ENCODE measurements at regions not wholly inside any gene's neighbourhood (a gene's known extent, or its start where the extent isn't known, plus 50 kb on each side); places are given as distances from the start of the nearest gene placed in this dataset.
"Not testable (repeated sequence)": the region's sequence is repeated elsewhere in the genome, so short reads cannot be mapped to it uniquely, and the experiment has no call there.

- DNase-seq = no peak
Measured at GRCh38 chr4:106869551-106869950, 166.6 kb downstream of the DKK2 start.

- DNase-seq = no peak
Measured at GRCh38 chr4:106868381-106869035, 167.6 kb downstream of the DKK2 start.

GRCh38 chr4:106864231-106864630 is 171.9 kb downstream of the DKK2 start:
- no peak for DNase-seq

GRCh38 chr4:106854569-106855351 is 181.4 kb downstream of the DKK2 start:
- DNase-seq = no peak

- no peak for DNase-seq
Measured at GRCh38 chr4:106852426-106852825, 183.7 kb downstream of the DKK2 start.

DNA sequence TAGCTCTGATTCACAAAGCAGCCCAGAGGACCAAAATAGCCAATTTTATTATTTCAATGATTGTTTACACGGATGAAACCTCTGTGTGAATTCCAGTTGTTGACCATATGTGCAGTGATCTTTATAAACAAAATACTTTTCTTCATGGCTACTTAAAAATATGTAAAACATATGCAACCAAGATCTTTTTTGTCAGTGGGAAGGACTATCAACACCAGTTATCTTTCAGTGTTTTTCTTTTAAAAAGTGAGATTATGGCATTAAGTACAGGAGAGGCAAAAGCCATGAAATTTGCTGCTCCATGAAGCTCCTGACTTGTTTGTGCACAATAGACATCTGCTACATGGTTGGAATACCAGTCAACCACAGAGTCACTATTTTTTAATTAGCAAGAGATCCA is 184.4 kb downstream of the DKK2 start:
- no peak for DNase-seq

GRCh38 chr4:106850691-106851090 is 185.4 kb downstream of the DKK2 start:
- no peak for DNase-seq

GRCh38 chr4:106835919-106836318 is 200.2 kb downstream of the DKK2 start:
- no peak for DNase-seq

DNA sequence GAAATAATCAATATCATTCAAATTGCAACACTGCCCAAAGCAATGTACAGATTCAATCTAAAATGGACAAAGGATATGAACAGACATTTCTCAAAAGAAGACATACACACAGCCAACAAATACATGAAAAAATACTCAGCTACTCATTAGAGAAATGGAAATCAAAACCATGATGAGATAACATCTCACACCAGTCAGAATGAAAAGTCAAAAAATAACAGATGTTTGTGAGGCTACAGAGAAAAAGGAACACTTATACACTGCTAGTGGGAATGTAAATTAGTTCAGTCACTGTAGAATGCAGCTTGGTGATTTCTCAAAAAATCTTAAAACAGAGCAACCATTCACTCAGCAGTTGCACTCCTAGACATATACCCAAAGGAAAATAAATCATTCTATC is 205.2 kb downstream of the DKK2 start:
- no peak for DNase-seq

DNA sequence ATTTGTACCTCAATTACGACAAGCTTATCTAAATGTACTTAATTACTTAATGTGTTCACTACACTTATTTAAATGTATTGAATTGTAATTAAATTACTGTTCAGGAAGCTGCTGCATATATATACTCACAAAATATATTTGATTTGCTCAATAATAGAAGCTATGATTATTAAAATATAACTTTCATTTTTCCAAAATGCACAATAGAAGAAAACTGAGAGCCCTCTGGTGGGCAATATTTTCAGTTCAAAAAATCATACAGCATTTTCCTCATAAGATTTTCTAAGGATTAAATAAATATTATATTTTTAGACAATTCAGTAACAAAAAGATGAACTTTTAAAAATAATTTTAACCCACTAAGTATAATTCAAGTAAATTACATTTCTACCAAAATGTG is 217.3 kb downstream of the DKK2 start:
- no peak for DNase-seq

- DNase-seq = no peak
Measured at GRCh38 chr4:106816496-106816895, 219.6 kb downstream of the DKK2 start.

- DNase-seq = no peak
Measured at GRCh38 chr4:106810122-106810521, 226.0 kb downstream of the DKK2 start.

DNA sequence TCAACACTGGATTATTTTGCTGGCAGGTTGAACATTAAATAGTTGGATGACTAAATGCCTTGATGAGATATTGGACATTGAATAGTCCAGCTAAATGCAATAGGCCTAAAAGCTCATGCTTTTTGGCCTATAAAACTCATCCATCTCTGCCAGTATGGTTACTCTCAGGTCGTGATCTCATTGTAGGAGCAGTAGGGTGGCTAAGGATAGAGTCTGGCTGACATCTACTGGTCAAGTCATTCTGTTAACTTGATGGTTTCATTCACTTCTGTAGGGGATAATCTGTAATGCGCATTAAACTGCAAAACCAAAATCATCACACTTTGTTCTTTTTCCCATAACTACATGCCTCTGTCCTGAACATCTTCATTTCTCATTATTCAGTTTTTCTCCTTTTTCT is 227.0 kb downstream of the DKK2 start:
- no peak for DNase-seq

GRCh38 chr4:106806158-106806797 is 229.8 kb downstream of the DKK2 start:
- DNase-seq = no peak

DNA sequence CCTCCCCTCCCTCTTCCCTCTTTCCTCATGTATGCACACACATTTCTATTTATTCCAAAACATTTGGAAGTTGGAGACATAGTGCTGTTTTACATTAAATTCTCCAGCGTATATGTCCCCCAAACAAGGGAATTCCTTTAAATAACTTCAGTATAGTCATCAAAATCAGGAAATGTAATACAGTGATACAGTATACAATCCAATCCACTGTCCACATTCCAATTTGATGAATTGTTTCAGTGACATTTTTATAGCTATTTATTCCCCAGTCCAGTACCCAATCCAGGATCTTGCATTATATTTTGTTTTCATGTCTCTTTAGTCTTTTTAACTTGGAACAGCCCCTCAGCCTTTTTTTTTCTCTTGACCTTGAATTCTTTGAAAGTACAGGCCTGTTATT is 233.0 kb downstream of the DKK2 start:
- DNase-seq = no peak

DNA sequence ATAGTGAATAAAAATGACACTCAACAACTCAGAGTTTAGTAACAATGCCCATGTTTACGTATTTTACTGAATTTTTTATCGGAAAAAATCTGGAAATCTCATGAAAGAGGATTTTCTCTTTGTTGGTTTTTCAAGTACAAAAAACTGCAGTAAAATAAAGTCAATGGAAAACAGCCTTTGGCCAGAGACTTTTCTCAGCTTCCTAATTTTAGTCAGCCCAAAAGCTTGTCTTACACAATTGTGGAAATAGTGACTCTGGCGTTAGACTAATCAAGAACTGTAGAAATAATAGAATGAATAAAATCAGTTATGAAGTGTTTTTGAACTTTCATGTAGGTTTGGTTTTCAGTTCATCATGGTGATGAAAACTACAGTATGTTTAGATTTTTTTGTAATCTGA is 234.7 kb downstream of the DKK2 start:
- DNase-seq = no peak

GRCh38 chr4:106796876-106797275 is 239.2 kb downstream of the DKK2 start:
- no peak for DNase-seq

GRCh38 chr4:106795326-106795725 is 240.8 kb downstream of the DKK2 start:
- DNase-seq = no peak

DNA sequence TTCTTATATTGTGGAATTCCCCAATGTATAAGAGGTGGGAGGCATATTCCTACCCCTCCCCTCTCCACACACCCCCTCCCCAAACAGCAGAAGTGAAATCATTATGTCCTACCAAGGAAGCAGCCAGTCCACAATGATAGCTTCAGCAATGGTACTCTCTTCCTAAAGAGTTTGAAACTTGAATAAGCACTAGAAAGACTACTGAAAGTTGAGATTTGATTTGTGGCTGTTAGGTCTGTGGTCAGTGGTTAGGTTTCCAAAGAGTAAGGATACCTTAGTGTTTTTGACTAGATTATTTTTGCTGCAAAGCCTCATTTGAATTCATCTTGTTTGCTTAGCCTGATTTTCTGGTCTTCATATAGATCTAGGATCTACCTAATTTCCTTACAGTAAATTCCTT is 242.2 kb downstream of the DKK2 start:
- no peak for DNase-seq

DNA sequence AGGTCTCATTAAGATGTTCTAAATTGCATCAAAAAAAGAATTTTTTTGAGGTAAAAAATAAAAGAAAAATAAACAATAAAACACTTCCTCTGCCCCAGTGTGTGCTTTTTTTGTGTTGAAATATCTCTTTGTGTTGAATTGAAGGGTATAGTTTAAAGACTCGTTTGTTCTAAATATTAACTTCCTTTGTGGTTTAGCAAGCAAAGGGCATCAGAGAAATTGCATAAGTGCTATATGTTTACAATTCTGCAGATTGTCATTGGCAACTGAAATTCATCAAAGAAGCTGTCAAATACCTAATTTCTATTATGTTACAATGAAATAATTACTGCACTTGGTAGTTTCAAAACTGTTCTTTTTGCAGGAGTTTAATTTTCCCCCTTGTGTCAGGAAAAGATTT is 260.5 kb downstream of the DKK2 start:
- DNase-seq = no peak

DNA sequence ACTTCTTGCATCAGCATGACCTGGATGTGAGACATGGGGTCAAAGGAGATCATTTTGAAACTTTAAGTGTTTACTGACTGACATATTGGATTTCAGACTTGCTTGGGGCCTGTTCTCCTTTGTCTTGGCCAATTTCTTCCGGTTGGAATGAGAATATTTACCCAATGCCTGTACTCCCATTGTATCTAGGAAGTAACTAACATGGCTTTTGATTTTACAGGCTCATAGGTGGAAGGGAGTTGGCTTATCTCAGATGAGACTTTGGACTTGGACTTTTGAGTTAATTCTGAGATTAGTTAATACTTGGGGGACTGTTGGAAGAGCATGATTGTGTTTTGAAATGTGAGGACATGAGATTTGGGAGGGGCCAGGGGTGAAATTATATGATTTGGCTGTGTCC is 262.1 kb downstream of the DKK2 start:
- DNase-seq = not testable (repeated sequence)

- no peak for DNase-seq
Measured at GRCh38 chr4:106773076-106773905, 262.8 kb downstream of the DKK2 start.

DNA sequence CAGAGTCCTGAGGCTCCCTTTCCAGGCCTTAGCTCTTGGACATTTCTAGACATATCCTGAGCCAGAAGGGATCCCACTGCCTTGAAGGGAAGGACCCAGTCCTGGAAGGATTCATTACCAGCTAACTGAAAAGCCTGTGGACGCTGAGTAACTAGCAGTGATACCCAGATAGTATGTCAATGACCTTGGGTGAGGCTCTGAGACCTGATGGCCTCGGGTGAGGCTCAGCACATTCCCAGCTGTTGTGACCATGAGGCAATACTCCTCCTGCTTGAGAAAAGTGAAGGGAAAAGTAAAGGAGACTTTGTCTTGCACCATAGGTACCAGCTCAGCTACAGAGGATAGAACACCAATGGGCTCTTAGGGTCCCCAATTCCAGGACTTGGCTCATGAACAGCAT is 268.1 kb downstream of the DKK2 start:
- DNase-seq = no peak
